ENCODE measurements at regions not wholly inside any gene's neighbourhood (a gene's known extent, or its start where the extent isn't known, plus 50 kb on each side); places are given as distances from the start of the nearest gene placed in this dataset.

GRCh38 chr5:131021646-131022045, 143.4 kb downstream of the HINT1 start:
- DNase-seq = no peak
- intact Hi-C loops (cut with DNase I) = no loop called here
- Histone ChIP-seq H3K4me1 (no peaks in the 10 kb centered on the region), H3K36me3 (no peaks in the 10 kb centered on the region), H3K9me3 (no peaks in the 10 kb centered on the region), H3K4me3 (no peak overlapping the region), H3K27ac (no peak overlapping the region), H3K27me3 (no peaks in the 10 kb centered on the region), H3K9ac (ENCODE audit: low read depth in 2 of 2, low read length in 2 of 2) (no peak overlapping the region)
- TF ChIP-seq, protein P1, sequence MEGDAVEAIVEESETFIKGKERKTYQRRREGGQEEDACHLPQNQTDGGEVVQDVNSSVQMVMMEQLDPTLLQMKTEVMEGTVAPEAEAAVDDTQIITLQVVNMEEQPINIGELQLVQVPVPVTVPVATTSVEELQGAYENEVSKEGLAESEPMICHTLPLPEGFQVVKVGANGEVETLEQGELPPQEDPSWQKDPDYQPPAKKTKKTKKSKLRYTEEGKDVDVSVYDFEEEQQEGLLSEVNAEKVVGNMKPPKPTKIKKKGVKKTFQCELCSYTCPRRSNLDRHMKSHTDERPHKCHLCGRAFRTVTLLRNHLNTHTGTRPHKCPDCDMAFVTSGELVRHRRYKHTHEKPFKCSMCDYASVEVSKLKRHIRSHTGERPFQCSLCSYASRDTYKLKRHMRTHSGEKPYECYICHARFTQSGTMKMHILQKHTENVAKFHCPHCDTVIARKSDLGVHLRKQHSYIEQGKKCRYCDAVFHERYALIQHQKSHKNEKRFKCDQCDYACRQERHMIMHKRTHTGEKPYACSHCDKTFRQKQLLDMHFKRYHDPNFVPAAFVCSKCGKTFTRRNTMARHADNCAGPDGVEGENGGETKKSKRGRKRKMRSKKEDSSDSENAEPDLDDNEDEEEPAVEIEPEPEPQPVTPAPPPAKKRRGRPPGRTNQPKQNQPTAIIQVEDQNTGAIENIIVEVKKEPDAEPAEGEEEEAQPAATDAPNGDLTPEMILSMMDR (IDR thresholded peaks at IDR 0.05) = no peak

DNA sequence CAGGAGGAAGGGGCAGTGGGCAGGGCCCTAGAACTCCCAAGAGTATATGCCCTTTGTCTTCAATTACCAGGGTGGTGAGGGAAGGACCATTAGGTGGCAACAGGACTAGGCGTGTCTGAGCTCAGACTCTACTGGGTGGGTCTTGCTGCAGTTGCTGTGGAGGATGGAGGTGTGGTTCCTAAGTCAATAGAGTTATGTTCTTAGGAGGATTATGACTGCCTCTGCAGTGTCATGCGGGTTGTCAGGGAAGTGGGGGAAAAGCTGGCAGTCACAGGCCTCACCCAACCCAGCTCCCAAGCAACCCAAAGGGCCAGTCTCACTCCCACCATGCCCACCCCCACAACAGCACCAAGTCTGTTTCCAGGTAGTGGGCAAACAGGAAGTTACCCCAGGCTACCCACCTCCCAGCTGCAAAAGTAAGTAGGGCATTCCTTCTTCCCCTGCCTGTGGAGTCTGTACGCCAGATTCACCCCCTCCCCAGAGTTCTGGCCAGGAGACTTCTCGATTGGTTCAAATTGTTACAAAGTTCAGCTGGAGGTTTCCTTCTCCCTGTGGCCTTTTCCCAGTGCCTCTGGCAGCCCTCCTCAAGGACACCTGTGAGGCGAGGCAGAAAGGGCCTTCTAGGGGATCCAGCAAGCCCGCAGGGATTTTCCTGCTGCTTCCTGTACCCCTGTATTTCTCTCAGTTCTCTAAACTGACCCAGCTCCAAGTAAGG, 145.3 kb downstream of the HINT1 start:
- H3K36me3 ChIP-seq = no peaks in the 10 kb centered on the region
- no peaks in the 10 kb centered on the region for H3K9me3 ChIP-seq
- intact Hi-C loops (cut with DNase I) = no loop called here
- H3K4me1 ChIP-seq = no peaks in the 10 kb centered on the region
- no peaks in the 10 kb centered on the region for H3K27me3 ChIP-seq
- TF ChIP-seq, protein P1 (IDR thresholded peaks at IDR 0.05) = no peak
- peak overlapping the region; percentile 72 for H3K27ac ChIP-seq
- no peak overlapping the region for H3K4me3 ChIP-seq
- H3K9ac ChIP-seq (ENCODE audit: low read depth in 2 of 2, low read length in 2 of 2) = peak overlapping the region in 1 of 2 donors; percentile 46
- peak; percentile 83 for DNase-seq

GRCh38 chr5:131019111-131019510, 145.9 kb downstream of the HINT1 start:
- Histone ChIP-seq H3K27me3 (no peaks in the 10 kb centered on the region), H3K4me1 (no peaks in the 10 kb centered on the region), H3K36me3 (no peaks in the 10 kb centered on the region), H3K9me3 (no peaks in the 10 kb centered on the region), H3K27ac (peak overlapping the region; percentile 36), H3K9ac (ENCODE audit: low read depth in 2 of 2, low read length in 2 of 2) (no peak overlapping the region), H3K4me3 (no peak overlapping the region)
- no peak for DNase-seq
- TF ChIP-seq, protein P1 (IDR thresholded peaks at IDR 0.05) = no peak
- intact Hi-C loops (cut with DNase I) = no loop called here

GRCh38 chr5:131008329-131008728, 156.7 kb downstream of the HINT1 start:
- Histone ChIP-seq H3K9me3 (no peaks in the 10 kb centered on the region), H3K4me1 (no peaks in the 10 kb centered on the region)
- intact Hi-C loops (cut with DNase I) = no loop called here

DNA sequence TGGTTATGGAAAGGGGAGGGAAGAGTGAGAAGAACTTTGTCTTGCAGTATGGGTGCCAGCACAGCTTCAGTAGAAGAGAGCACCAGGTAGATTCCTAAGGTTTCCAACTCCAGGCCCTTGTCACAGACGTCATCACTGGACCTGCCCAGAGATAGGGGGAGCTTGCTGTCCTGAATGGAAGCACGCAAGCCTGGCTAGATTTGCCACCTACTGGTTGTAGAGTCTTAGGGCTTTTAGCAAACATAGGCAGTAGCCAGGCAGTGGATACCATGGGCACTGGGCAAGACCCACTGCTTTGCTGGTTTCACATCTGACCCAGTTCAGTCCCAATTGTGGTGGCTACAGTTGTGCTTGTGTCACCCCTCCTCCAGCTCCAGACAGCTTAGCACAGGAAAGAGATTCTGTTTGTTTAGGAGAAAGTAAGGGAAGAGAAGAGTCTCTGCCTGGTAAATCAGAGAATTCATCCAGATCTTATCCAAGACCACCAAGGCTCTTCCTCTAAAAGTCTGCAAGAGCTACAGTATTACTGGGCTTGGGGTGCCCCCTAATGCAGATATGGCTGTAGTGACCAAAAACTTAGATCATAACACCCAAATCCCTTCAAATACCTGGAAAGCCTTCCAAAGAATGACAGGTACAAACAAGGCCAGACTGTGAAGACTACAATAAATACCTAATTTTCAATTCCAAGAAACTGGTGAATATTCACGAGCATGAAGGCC, 158.9 kb downstream of the HINT1 start:
- Histone ChIP-seq H3K27me3 (no peaks in the 10 kb centered on the region), H3K36me3 (no peaks in the 10 kb centered on the region), H3K9me3 (no peaks in the 10 kb centered on the region), H3K4me3 (no peak overlapping the region), H3K27ac (no peak overlapping the region), H3K9ac (ENCODE audit: low read depth in 2 of 2, low read length in 2 of 2) (no peak overlapping the region), H3K4me1 (no peaks in the 10 kb centered on the region)
- TF ChIP-seq, protein P1 (IDR thresholded peaks at IDR 0.05) = no peak
- DNase-seq = no peak
- intact Hi-C loops (cut with DNase I) = no loop called here

More at GRCh38 chr5:131008329-131008728, 156.7 kb downstream of the HINT1 start:
- Histone ChIP-seq H3K27me3 (no peaks in the 10 kb centered on the region), H3K9ac (ENCODE audit: low read depth in 2 of 2, low read length in 2 of 2) (no peak overlapping the region), H3K27ac (no peak overlapping the region), H3K4me3 (no peak overlapping the region), H3K36me3 (no peaks in the 10 kb centered on the region)
- no peak for DNase-seq
- TF ChIP-seq, protein P1 (IDR thresholded peaks at IDR 0.05) = no peak

Data from colonic mucosa (tissue), 4 donors.